ENCODE measurements at regions not wholly inside any gene's neighbourhood (a gene's known extent, or its start where the extent isn't known, plus 50 kb on each side); places are given as distances from the start of the nearest gene placed in this dataset.

DNA sequence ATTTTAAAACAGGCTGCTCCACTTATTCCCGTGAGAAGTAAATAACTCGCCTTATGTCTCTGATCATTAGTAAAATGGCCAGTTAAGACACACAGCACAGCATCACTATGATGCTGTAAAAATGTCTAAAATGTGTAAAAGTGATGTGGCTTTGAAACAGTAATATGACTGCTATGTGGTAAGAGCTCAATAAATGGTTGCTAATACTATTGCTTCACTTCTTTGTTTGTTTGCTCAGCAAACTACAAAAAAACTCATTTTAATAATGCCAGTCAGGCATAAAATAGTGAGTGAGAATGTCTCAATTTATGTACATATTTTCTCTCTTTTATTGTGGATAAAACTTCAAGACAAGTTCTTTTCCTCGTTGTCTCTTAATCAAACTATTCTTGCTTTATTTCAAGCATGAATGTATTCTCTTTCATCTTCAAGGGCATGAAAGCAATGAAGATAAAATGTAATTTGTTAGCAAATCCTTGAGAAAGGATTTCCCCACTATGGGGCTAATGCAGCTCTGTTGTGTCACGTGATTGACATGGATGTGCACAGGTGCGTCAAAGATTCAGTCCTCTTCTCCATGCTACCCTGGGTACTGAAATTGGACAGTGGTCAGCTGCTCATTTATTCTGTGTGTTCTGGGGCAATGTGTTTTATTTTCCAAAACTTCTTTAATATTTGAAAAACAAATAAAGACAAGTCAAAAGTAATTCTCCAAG is 387.2 kb downstream of the TRIB2 start:
- ATAC-seq: no peak

DNA sequence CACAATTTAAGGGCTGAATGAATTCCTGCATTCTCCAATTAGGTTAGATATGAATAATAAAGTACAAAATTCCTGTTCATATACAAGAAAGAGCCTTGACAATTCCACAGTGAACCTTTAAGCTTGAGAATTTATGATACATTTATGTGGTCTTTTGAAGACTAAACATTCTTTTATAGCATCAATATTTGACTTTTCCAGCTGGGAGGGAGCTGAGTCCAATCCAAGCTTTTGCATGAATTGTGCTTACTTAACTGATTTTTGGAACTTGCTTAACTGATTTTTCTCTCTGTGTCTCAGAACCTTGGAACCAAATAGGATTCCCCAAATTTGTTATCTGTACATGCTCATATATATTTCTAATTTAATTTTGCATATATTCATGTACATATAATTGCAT is 388.0 kb downstream of the TRIB2 start:
- no peak for ATAC-seq

DNA sequence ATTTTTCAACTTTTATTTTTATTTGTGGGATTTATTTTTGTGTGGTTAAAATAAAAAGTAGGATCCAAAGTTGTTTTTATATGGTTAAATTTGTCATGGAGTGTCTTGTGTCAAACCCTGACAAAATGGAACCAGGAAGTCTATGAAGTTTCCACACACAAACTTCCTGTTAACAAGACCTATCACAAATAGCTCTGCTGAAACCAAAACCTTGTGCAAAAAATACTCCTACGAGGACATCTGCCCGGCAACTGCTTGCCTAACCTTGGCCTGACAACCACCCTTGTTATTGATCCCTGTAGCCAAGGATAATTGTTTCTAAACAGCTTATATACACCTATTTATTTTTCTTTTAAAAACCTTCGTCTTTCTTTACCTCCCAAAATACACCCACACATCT is 389.6 kb downstream of the TRIB2 start:
- ATAC-seq: no peak

DNA sequence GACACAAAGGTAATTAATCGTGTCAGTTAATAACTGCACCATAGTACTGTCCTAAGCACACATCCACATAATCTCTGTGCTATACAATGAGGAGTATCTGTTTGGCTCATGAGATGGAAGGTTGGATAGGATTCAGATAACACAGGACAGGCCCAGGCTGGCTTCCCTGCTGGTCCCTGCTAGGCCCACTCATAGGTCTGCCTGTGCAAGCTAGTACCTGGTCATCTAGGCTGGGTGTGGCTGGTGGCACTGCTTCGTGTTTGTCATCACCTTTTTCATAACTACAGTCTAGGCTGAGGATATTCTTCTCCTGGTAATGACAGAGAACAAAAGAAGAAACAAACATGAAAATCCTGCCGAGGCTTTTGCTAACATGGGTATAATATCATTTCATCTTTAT is 392.8 kb downstream of the TRIB2 start:
- no peak for ATAC-seq

DNA sequence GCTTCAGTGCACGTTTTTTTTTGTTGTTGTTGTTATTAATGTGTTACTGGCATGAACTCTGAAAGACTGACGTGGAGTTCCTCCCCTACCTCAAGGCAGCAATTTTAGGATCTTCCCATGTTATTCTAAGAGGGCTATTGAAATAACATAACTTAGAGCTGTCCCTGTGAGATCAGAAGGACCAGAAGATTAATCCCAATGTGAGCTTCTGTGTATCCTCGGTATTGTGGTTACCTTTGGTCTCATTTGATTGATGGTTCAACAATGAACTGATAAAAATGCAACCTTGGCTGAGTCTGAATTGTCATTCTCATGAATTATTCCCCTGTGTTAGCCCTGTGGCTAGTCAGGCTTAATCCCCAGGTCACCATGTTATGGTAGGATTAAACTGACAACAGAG is 394.1 kb downstream of the TRIB2 start:
- ATAC-seq: no peak

DNA sequence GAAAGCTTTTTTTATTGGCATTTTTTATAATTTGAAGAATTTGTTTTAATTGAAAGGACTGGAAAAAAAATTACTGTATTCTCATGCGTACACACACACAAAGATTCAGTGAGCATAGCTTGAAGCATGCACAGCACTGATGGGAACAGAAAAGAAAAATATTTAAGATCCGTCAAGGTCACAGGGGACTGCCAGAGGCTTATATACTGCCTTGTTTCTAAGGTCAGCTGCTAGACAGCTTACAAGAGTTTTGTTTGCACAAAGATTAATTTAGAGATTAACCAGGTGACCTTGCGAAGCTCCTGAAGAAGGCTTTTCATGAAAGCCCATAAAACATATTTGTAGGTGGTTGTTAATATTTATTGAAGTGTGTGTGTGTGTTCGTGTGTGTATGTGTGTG is 396.3 kb downstream of the TRIB2 start:
- ATAC-seq: no peak

DNA sequence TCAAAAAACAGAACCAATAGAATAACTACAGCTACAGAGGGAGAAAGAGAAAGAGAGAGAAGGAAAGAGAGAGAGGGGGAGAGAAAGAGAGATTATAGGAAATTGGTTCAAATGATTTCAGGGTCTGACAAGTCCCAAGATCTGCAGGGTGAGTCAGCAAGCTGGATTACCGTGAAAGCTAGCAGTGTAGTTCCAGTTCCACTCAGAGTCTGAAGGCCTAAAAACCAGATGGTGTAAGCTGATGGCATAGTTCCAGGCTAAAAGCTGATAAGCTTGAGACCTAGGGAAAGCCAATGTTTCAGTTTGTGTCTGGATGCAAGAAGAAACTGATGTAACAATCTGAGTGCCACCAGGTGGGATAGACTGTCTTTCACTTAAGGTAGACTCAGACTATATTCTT is 397.7 kb downstream of the TRIB2 start:
- ATAC-seq: no peak

DNA sequence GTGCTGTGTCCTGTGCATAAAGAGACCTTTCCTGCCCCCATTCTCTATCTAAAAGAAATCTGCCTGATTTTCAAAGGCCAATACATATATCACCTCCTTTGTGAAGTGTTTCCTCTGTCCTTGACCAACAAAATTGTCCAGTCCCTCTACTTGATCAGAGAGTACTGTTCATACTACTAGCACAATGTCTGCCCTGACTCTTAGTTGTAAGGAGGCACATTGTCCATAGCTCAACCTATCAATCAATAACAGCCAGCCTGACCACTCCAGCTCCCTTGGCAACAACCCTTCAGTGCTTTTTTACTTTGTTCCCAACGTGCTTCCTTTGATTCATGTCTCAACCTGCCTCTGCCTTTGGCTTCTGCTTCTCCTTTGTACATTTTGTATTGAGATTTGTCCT is 398.9 kb downstream of the TRIB2 start:
- ATAC-seq: no peak

DNA sequence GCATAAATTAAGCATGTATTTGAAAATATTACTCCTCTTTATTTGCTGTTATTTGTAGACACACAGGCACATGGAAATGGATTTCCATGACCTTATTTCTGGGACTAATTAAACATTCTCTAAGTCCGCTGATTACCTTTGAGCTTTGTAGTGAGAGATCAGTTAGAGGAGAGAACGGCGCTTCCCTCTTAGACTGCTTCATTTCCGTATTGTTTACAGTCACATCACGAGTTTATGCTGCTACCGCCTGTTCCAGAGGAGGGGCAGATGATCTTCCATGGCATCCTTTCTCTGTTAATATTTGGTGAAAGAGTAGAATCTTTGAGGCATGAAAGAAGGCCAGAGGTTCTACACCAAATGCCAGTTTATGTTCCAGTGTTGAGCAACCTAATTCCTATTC is 404.4 kb downstream of the TRIB2 start:
- no peak for ATAC-seq

DNA sequence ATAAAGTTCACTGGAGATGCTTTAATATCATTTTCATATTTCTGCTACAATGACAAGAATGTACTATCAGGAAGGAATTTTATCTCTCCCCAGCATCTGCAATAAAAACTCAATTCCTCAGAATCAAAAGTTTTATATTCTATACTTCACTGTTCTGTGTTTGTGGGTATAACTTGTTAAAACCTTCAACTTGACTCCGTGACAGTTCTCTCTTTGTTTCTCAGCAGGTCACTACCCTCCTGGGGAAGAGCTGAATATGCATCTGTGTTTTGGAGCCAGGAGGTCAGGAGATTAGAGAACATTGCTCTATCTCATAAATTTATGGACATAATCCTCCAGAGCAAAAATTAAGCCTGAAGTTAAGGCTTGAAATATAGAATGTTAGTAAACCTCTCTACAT is 411.4 kb downstream of the TRIB2 start:
- no peak for ATAC-seq

DNA sequence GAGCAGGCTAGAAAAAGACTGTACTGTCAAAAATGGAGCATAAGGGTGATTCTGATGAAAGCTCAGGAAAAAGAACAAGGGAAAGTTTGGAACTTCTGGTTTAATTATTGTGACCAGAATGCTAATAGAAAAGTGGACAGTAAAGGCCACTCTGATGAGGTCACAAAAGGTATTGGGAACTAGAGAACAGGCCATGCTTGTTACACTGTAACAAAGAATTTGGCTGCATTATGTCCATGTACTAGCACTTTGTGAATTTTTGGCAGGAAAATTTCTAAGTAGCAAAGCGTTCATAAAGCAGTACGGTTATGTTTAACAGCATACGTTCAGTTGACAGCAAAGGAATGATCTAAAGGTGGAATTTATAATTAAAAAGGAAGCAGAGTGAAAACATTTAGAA is 418.6 kb downstream of the TRIB2 start:
- ATAC-seq: no peak

DNA sequence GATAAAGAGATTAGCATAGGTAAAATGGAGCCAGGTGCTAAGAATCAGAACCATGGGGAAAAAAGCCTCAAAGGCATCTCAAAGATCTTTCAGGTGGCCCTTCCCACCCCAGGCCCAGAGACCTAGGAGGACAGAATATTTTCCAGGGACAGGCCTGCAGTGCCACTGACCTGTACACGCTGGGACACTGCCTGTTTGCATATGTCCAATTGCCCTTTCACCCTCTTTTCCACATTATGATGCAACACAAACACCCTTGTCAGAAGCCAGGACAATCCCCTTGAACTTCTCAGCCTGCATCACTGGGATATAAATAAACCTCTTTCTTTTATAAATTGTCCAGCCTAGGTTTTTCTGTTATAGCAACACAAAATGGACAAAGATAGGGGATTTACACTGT is 419.1 kb downstream of the TRIB2 start:
- ATAC-seq: no peak

DNA sequence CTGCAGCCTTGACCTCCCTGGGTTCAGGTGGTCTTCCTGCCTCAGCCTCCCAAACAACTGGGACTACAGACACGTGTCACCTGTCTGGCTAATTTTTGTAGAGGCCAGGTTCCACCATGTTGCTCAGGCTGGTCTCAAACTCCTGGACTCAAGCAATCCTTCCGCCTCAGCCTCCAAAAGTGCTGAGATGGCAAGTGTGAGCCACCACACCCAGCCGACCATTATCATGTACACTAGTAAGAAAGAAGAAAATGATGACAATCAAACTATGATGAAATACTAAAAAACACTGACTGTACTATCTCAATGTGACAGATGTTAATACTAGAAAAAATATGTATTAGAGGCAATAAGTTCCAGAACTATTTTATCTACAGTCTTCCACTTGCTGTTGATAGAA is 420.9 kb downstream of the TRIB2 start:
- ATAC-seq: no peak

DNA sequence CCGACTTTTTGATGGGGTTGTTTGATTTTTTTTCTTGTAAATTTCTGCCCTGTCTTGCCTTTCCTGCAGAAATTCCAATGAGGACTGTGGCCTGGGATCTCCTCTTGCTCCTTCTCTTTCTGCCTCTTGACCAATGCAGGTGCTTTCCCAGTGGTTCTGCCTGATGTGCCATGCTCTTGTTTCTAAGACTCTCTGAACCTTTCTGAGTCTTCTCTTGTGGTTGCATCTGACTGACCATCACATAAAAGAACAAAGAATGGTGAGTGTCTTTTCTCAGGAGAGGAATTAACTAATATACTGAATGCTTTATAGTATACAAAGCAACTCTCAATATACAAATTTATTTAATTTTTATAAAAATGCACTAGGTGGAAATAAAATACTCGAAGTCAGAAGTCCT is 424.6 kb downstream of the TRIB2 start:
- ATAC-seq: no peak

DNA sequence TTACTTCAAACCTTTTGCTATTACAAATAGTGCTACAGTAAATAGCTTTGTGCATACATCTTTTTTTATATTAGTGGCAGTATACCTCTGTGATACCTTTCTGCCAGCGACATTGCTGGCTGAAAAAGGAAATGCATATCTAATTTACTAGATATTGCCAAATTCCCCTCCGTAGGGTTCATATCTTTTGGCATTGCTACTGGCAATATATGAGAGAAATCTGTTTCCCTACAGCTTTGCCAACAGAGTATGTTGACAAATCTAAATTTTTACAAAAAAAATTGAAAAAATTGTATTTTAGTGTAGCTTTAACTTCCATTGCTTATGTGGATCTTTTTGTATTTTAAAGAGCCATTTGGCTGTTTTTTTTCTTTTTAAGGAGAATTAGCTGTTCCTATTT is 426.7 kb downstream of the TRIB2 start:
- ATAC-seq: no peak

DNA sequence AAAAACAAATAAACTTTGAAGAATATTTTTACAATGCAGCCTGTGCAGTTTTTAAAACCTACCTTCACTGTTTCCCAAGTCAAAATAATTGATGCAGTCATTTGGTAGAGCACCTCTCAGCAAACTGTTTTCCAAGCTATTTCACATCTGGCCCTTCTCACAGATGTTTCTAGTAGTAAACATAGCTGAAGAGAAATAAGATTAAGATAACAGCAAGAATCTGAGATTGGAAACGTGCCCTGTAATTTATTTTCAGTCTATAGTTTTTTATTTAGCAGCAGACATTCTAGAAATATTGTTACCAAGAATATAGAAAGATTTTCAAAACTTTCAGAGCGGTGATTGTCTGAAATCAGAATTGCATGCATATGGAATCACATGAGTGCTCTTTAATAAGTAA is 440.2 kb downstream of the TRIB2 start:
- no peak for ATAC-seq

DNA sequence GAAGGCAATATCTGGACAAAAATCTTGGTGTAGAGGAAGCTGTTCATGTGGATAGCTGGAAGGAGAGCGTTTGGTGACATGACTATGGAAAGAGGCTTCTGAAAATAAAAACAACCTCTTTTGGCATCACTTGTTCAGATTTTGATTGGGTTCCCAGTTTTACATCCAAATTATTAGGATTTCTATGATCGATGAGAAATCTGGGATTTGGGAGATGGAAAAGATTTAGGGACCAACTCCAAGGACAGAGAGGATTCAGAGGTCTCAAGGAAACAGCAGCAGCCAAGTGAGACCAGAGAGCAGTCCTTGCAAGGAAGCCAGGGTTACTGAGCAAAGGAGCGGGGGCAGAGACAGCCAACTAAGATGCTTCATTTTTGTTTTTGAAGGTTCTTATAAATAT is 441.7 kb downstream of the TRIB2 start:
- ATAC-seq: no peak

DNA sequence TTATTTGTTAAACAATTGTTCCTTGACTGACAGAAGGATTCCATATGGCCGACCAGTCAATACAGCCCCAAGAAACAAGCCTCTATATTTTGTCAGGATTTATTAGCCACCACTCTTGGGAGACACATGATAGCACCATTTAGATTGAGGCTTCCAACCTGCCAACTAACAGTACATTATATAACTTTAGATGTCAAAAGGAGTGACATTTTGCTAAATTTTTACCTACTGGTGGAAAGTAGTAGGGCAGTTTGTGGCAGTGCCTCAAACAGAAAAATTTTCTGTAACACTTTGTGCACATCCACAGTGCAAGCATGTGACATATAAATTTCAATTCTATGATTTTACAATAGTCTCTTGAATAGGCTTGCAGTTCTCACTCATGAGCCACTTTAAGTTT is 464.0 kb downstream of the TRIB2 start:
- no peak for ATAC-seq

DNA sequence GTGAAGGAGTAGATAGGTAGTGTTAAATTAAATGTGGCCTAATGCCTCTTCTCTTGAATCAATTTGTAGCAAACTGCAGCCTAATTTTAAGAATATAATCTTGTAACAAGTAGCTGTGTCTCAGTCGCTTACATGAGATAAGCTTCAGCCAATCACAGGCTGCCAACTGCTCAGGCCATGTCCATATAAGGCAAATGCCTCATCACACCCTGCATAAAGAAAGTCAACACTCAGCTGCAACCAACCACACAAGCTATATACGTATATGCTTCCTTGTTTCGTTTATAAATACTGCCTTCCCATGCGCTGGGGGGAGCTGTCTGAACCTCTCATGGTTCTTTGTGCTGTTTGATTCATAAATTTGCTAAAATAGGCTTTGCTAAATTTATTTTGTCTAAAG is 476.3 kb downstream of the TRIB2 start:
- ATAC-seq: no peak

DNA sequence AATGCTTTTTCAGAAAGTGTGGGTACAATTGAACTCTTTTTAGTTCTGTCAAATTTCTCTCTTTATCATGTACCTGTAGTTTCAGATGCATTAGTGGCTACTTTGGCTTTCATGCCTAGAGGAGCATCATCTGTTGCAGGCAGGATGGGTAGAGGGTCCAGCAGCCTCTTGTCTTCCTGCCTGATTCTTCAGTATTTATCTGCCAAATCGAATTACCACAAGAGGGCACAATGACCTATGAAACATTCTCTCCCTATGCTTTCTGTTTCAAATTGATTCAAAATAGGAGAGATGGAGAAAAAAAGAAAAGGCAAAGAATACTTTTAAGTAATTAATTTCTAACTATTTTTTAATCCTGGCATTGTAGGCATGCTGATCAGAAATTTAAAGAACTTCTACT is 477.2 kb downstream of the TRIB2 start:
- ATAC-seq: no peak

DNA sequence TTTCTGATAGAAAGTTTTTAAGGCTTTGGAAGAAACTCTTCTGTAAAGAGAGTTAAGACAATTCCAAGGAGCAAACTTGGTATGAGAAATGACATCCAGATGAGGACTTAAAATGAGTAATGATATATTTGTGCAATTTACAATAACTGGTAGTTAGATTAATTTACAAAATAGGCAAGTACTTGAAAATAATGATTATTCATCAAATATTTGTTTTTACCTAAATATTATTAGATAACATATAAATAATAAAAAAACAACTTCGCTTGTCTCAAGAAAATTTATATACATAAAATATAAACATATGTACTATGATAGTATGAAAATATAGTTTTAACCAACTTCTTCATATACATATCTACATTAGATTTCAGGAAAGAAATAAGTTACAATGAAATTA is 478.5 kb downstream of the TRIB2 start:
- ATAC-seq: no peak

DNA sequence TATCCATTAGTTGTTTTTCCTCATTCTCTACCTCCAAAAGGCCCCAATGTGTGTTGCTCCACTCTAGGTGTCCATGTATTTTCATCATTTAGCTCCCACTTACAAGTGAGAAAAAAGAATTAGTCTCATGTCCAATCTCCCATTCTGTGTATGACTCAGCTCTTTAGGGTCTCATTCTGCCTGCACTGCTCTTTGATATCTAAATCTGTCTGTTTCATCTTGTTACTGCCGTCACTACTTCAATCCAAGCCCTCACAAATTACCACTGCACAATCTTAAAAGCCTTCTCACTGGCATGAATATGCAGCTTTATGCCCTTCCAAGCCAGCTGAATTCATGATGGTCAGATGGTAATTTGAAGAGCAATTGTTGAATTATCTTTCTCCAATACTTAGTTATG is 480.5 kb downstream of the TRIB2 start:
- no peak for ATAC-seq

DNA sequence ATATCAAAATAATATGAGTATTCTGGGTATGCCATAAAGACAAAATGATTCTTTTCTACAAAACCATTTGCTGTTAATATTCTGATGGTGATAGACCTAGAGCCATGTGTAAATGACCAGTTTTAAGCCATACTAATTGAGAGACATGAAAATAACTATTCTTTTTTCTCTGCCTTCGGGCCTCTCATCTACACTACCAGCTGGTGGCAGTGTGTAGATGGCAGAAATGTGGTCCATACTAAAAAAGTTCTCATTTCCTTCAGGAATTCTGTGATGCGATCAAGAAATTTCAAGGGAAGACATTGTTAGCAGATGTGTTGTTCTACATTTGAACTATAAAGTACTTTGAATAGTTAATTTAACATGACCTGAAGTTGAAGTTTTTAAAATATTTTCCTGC is 485.2 kb downstream of the TRIB2 start:
- no peak for ATAC-seq

DNA sequence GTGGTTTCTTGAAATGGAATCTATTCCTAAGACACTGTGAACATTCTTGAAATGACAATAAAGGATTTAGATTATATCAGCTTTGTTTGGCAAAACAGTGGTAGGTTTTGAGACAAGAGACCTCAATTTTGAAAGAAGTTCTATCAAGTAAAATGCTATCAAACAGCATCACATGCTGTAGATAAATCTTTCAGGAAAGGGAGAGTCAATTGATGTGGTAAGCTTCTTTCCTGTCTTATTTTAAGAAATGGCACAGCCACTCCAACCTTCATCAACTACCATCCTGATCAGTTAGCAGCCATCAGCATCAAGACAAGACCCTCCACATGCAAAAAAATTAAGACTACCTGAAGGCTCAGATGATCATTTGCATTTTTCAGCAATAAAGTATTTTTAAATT is 495.4 kb downstream of the TRIB2 start:
- ATAC-seq: no peak

DNA sequence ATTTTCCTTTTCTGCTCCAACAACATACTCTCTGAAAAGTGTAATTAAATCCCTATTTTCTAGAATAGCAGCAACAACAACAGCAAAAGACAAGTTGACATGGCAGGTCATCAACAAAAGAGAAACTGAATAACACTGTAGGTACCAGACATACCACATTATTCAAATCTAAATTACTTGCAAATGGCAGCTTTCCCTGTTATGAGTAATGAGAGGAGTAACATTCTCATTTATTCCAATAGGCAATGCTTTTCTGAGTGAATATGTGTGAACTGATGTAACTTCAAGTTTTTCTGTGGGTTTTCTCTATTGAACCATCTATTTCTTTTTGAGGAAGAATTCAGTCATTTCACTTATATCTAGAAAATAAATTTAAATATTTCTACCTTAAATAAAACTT is 501.5 kb downstream of the TRIB2 start:
- ATAC-seq: no peak

DNA sequence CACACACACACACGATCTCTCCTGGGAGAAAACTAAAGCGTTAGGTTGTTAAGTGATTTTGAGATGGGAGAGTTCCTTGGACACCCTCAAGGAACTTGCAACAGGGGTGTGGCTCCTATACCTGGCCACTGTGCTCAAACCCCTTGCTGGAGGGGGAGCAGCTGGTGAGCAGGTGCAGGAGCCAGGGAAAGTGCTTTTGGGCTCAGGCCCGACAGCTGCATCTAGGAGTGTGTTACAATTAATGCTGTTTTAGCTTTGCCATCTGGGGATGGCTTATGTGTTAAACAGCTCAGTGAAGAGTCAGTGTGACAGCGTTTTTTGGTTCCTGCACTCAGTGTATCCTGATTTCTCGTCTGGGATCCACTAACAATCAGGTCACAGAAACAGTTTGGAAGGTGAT is 510.8 kb downstream of the TRIB2 start:
- no peak for ATAC-seq

All from activated CD4-positive, CD25-positive, alpha-beta regulatory T cell treated with anti-CD3 and anti-CD28 coated beads, Interleukin-2, amount 50 U/mL, for 24 hours (primary cell).